WI38 (cell line): ENCODE measurements at regions not wholly inside any gene's neighbourhood (a gene's known extent, or its start where the extent isn't known, plus 50 kb on each side); places are given as distances from the start of the nearest gene placed in this dataset.

ENCODE experiments used
- H3K4me3 ChIP-seq: 2 replicates; pipeline ENCODE4 v1.5.1; 2011; ENCODE audit warnings: low read depth, mild to moderate bottlenecking, control low read depth, low read length
- TF ChIP-seq, protein P1 (sequence below): IDR thresholded peaks from 2 replicates; pipeline ENCODE4 v1.5.1; 2012; ENCODE audit warnings: low read depth, mild to moderate bottlenecking, control low read depth, low read length

DNA sequence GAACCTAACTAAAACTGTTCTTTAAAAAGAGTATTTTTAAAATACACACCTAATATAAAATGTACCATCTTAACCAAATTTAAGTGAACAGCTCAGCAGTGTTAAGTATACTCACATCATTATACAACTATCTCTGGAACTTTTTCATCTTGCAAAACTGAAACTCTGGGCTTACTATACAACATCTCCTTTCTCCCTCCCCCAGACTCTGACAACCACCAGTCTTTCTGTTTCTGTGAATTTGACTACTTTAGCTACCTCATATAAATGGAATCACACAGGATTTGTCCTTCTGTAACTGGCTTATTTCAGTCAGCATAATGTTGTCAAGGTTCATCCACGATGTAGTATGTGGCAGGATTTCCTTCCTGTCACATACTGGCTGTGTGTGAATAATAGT lies 93.5 kb downstream of the FOXD1 start:
- no peak overlapping the region for H3K4me3 ChIP-seq
- TF ChIP-seq, protein P1, sequence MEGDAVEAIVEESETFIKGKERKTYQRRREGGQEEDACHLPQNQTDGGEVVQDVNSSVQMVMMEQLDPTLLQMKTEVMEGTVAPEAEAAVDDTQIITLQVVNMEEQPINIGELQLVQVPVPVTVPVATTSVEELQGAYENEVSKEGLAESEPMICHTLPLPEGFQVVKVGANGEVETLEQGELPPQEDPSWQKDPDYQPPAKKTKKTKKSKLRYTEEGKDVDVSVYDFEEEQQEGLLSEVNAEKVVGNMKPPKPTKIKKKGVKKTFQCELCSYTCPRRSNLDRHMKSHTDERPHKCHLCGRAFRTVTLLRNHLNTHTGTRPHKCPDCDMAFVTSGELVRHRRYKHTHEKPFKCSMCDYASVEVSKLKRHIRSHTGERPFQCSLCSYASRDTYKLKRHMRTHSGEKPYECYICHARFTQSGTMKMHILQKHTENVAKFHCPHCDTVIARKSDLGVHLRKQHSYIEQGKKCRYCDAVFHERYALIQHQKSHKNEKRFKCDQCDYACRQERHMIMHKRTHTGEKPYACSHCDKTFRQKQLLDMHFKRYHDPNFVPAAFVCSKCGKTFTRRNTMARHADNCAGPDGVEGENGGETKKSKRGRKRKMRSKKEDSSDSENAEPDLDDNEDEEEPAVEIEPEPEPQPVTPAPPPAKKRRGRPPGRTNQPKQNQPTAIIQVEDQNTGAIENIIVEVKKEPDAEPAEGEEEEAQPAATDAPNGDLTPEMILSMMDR, result no peak

DNA sequence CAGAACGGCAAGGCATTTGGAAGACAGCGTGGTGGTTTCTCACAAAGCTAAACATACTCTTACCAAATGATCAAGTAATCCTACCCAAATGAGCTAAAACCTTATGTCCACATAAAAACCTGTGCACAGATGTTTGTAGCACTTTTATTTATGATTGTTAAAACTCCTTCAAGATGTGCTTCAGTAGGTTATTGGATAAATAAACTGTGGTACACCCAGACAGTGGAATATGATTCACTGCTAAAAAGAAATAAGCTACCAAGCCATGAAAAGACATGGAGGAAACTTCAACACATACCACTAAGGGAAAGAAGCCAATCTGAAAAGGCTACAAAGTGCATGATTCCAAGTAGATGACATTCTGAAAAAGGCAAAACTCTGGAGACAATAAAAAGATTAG lies 94.2 kb downstream of the FOXD1 start:
- TF ChIP-seq, protein P1, result no peak
- no peak overlapping the region for H3K4me3 ChIP-seq

DNA sequence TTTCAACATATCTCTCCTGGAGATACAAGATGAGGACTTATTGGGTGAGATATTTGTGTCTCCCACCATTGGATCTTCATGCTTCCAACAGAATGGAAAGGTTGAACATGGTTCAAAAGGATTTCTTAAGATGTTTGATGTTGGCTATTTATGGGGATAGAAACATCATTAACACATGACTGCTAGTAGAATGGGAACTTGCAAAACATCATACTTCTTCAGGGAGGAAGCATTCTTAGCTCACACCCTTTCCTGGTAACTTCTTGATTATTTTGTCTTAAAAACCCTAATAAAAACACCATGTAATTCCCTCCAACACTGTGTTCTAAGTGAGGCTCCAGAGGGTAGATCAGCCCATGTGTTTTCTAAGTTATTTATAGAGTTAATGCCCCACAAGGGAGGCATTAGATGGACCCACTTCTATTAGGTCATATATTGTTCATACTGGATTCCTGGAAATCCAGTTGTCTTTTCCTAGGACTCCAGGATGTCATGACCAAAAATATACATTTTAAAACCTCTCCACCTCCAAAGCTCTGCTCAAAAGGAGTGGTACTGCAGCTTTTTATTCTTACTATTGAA lies 95.8 kb downstream of the FOXD1 start:
- H3K4me3 ChIP-seq, result no peak overlapping the region
- TF ChIP-seq, protein P1, result no peak

DNA sequence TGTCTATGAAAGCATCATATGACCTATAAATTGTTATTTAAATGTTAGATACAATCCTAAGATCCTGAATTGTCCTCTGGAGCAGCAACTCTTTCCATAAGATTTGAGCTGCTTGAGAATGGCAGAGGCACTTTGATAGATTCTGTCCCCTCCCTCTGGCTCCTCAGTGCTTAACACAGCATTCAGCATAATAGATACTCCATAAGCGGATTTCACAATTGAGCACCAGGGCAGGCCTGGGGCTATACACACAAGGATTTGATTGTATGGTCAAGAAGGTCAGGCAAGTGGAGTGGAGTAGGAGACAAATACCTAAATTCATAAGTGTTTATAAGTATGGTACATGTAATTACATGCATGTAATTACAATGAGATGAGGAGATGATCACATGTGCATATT lies 96.3 kb downstream of the FOXD1 start:
- TF ChIP-seq, protein P1, result no peak
- no peak overlapping the region for H3K4me3 ChIP-seq

DNA sequence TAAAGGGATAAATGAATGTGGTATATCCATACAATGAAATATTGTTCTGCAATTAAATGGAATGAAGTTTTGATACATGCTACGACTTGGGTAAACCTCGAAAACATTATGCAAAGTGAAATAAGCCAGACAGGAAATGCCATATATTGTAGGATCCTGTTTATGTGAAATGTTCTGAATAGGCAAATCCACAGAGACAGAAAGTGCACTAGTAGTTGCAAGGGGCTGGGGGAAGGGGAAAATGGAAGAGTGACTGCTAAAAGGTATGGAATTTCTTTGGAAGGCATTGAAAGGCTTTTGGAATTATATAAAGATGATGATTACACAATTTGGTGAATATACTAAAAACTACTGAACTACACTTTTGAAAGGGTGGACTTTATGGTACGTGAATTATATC lies 97.0 kb downstream of the FOXD1 start:
- TF ChIP-seq, protein P1, result no peak
- no peak overlapping the region for H3K4me3 ChIP-seq

DNA sequence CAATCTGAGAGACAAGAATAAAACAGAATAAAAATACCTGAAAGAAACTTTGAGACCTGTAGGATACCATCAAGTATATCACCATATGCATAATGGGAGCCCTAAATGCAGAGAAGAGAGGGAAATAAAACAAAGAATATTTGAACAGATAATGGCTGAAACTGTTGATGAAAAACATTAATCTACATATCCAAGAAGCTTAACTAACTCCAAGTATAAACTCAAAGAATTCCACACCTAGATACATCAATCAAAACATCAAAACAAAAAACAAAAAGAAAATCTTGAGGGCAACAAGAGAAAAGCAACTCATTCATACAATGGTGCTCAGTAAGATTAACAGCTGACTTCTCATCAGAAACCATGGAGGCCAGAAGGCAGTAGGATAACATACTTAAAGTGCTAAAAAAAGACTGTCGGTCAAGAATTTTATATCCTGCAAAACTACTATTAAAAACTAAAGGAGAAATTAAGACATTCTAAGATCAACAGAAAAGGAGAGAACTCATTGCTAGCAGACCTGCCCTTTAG lies 101.6 kb downstream of the FOXD1 start:
- TF ChIP-seq, protein P1, result no peak
- H3K4me3 ChIP-seq, result no peak overlapping the region

DNA sequence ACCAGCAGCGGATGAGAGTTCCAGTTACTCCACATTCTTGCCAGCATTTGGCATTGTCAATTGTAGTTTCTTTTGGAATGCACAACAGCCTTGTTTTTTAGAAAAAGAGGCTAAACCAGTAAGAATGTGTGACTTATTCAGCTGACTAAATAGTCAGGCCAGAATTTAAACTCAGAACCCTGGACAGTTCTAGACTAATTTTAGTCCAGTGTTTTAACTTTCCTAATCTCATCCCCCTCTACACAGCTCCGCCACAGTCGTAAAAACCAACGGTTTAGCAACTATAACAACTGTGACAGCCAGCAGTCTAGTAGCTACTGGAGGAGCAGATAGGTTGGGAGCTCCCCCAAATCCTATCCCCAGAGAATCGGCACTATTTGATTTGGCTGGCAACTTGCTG lies 103.7 kb downstream of the FOXD1 start:
- H3K4me3 ChIP-seq, result no peak overlapping the region

More for the DNA sequence above, 103.7 kb downstream of the FOXD1 start:
- TF ChIP-seq, protein P1, result no peak
